ENCODE measurements at regions not wholly inside any gene's neighbourhood (a gene's known extent, or its start where the extent isn't known, plus 50 kb on each side); places are given as distances from the start of the nearest gene placed in this dataset.
"Not testable (repeated sequence)": the region's sequence is repeated elsewhere in the genome, so short reads cannot be mapped to it uniquely, and the experiment has no call there.

DNA sequence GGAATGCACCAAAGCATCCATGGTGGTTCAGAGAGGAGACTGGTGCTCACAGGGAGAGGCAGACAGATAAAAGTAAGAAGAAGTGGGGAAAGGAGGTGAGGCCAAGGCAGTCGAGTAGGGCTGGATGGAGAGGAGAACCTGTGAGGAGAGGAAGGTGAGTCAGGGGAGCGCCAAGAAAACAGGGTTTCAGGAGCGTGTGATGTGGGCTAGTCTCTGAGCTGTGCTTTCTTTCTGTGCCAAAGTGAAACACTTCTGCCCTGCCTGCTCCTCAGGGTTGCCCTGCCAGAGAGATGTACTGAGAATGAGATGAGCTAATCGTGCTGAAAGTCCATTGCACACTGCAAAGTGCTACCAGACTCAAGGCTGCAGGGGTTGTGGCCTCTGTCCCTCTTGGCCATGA, 310.7 kb upstream of the CCL2 start:
- DNase-seq (ENCODE audit: low spot score), result no peak

DNA sequence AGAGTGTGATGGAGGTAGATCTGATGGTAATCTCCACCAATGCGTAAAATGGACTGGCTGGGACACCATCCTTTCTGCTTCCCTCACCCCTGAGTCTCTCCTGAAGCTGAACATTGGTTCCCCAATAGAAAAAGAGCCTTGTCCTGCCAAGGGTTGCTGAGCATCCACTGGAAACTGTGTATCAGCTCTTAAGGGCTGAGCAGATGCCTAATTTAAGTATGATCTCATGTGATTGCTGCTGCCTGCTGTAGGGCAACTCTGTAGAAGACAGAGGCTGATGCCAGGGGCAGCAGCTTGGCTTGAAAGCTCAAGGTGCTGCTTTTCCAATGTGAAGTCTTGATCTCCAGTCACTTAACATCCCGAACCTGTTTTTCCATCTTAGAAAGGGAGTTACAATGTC, 310.3 kb upstream of the CCL2 start:
- DNase-seq (ENCODE audit: low spot score), result no peak

DNA sequence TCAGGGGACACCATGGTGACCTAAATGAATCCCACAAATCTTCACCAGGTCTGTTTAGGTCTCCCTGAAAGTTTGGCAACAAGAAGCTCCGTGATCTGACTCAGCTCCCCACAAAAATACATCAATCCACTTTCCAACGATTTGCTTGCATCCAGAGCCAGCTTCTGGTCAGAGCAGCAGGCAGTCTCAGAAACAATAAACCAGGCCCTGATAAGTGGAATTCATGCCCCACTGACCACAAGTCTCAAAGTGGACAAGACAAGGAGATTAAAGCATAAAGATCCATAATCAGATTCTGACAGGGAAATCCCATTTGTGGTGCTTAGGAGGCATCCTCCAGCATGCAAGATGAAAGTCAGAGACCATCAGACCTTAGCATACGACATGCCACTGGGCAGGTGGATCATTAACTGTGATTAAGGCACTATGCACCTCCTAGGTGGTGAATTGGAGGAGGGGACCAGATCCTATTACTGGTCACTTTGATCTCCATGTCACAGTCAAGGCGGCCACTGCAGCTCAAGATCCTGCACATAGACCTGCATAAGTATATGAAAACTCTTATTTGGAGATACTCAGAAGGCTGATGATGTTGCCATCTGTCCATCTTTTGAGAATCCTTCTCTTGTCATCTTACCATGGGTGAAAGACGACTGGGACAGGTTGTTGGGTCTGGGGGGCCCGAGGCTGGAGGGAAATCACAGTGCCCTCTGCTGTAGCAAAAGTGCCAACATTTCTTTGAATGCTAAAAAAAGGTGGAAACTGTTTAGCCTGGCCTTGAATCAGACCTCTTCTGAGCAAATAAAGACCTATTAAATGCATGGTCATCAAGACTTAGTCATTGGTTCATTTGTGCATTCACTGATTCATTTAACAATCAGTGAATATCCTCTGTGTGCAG, 309.2 kb upstream of the CCL2 start:
- no peak for DNase-seq (ENCODE audit: low spot score)

DNA sequence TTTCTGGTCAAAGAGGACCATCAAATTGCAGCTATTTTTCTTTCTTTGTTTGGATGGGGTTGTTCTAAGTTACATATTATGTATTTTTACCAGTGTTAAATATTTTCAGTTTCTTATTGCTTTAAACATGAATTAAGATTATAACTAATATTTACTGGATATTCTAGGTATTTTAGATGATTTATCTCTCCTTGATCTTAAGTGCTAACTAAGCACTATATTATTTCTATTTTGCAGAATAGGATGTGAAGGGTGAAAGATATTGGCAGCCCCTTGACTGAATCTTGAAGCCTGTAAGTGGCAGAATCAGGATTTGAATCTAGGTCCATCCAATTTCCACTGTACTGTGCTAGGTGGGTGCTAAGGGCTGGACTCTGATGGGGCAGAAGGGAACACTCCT, 307.3 kb upstream of the CCL2 start:
- DNase-seq (ENCODE audit: low spot score), result no peak

DNA sequence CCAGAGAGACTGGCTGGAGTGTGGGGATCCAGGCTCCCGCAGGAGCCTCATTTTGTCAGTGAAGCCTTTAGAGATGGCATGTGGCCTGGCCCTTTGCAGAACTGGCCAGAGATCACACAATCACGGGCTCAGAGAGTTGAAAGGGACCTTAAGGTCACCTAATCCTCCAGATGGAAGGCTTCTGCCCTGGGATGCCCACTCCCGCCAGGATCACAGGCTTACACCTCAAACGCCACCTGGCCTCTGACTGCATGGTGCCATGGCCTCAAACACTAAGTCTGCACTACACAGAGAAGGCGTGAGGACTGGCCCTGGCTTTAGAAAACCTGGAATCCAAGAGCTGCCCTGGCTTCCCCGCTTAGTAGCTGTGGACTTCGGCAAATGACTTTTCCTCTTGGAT, 306.8 kb upstream of the CCL2 start:
- no peak for DNase-seq (ENCODE audit: low spot score)

DNA sequence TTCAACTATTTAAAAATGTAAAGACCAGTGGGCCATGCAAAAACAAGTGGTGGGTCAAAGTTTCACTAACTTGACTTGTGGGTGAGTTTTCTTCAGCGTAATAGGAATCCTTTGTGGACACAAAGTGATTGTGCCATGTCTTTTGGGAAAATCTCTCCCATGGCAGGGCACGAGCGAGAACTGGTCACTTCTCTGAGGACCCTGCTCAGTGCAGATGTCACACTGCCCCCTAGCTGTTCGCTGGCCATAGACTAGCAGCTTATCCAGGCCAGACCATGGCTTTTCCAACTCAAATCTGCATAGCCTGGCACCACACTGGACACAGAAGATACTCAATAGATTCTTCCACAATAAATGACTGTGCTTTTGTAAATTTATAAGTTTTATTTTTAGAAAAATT, 306.0 kb upstream of the CCL2 start:
- DNase-seq (ENCODE audit: low spot score), result no peak

DNA sequence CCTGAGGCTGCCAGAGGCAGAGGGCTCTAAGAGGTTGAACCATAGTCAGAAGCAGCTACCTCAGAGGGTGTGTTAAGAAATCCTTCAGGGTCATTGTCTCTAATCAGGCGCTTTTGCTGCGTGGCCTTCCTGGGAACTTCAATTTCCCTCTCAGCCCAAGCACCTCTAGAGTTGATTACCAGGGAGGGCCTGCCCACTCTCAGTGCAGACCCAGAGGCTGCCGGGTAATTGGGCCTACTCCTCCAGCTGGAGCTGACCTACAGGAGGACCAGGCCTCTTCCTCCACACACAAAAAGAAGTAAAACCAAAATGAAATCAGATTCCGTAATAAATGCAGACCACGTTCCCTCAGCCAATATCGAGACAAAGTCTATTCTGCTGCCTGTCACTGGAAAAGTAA, 305.0 kb upstream of the CCL2 start:
- DNase-seq (ENCODE audit: low spot score), result no peak

DNA sequence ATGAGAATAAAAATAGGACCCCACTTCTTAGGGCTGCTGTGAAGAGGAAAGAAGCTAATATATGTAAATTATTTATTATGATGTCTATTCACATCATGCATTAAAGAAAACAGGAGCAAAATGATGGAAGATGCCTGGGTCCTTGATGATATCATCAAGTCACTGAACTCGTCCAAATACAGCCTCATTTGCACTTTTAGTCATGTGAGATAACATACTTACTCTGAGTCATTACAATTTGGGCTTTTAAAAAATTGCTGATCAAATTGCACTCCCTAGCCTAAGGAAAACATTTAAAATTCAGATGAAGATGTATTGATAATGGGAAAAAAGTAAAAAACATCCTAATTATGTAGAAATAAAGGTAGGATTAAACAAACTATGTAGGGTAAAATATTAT, 302.7 kb upstream of the CCL2 start:
- DNase-seq (ENCODE audit: low spot score), result no peak

DNA sequence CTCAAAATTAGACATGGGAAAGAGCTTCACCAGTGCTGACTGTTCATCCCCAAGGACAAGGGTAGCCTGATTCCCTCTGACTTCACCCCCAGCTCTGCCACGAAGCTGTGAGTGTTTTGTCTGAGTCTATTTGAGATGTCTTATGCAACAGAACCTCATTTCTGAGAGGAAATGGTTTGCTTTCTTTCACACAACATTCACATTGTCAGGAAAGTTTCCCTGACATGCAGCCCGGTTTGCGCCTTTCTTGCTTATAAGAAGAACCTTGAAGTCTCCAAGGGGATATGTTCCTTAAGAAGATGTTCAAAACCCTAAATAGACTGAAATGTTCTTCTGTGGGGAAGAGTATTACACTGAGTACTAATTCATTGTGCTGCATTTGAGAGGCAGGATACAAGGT, 300.5 kb upstream of the CCL2 start:
- no peak for DNase-seq (ENCODE audit: low spot score)

DNA sequence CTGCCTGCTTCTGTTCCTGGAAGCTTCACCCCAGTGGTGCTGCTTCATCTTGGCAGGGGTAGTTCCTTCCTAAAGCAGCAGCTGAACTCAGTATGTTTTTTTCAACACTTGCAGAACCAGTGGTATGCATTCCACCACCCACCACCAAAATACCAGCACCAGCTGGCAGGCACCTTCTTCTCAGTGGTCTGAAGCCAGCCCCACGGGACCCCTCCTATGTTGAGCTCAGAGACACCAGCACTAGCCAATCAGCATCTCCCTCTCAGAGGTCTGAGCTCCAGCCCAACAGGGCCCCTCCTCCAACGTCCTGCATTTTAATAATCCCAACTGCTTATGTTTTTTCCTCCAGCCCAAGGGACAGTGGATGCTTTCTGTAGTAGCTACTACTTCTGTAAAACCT, 299.6 kb upstream of the CCL2 start:
- no peak for DNase-seq (ENCODE audit: low spot score)

DNA sequence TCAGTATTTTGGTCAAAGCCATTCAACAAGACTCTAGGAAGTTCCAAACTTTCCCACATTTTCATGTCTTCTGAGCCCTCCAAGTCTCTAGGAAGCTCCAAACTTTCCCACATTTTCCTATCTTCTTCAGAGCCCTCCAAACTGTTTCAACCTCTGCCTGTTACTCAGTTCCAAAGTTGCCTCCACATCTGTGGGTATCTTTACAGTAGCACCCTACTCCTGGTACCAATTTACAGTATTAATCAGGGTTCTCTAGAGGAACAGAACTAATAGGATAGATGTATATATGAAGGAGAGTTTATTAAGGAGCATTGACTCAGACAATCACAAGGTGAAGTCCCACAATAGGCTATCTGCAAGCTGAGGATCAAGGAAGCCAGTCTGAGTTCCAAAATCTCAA, 296.0 kb upstream of the CCL2 start:
- not testable (repeated sequence) for DNase-seq (ENCODE audit: low spot score)

DNA sequence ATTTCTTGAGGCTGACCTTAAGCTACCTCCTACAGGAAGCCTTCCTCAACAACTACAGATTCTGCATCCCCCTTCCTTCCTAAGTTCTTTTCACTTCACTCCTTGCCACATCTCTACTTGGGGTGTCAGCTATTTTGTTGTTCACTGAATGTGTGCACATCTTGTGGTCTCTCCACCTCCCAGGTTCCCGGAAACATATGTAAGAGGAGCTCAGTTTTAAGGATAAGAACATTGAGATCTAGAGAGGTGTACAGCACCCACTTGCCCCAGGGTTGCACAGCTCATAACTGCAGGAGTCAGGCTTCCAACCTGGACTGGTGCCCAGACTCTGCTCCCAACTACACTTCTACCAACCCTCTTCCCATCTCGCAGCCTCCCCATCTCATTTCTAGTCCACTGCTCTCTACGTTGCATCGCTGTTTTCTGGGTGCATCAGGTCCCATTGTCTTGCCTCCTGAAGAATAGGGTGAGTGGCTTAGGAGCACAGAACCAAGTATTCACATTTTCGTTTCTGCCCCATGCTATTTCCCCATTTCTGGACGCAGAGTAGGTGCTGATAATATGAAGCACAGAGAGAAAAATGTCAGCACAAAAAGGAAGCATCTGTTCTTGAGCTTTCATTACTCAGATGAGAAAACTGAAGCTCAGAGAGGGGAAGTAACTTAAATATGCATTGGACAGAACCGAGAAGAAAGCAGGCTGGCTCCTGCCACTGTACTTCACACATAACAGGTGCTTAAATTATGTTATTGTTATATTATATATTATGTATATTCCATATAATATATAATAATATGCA, 292.0 kb upstream of the CCL2 start:
- no peak for DNase-seq (ENCODE audit: low spot score)

DNA sequence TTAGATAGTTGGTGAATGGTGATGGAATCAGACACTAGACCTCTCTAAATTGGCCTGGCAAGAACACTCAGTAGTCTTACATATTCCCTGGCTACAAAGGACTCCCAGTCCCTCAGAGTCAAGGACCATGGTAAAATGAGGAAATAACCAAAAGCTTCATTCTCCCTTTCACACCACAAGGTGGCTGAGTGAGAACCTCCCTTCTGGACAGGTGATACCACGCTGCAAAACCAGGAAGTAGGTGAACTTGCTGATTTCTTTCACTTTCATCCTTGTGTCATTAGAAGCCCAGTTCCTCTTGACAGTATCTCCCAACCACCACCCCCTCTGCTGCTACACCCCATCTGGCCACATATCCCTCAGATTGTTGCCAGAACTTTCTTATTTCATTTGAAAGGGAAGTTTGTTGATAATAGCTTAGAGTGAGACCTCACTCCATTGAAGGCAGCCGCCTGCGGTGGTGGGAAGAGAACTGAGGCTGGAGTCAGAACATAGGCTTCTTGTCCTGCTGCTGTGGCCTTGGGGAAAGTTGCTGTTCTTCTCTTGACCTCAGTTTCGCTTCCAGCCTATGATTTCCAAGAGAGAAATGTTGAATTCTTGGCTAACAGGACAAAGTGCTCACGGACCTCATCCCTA, 290.6 kb upstream of the CCL2 start:
- no peak for DNase-seq (ENCODE audit: low spot score)

DNA sequence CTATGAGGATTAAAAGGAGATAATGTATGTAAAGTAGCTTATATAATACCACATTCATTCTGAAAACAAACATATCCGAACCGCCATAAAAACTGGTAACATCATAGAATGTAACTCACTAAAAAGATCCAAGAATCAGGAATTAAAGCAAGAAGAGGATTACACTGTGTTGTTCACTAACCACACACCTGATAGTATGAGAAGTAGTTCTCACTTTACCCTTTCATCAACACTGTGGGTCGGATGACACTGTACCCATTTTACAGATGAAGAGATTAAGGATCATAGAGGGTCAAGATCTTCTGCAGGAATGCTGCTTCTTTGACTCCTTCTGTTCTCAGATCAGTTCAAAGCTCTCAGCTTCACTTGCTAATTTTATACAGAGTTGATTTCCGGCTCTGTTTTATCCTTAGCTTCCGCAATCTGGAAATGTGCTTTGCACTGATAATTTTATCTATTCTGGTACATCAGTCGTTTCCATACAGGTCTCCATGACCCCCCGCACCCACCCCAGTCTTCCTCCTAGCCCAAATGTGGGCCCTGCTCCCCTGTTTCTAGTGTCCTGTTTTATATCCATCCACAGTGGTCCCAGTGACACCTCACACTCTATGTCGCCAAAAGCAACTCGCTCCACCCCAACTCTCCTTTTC, 288.6 kb upstream of the CCL2 start:
- DNase-seq (ENCODE audit: low spot score), result no peak

DNA sequence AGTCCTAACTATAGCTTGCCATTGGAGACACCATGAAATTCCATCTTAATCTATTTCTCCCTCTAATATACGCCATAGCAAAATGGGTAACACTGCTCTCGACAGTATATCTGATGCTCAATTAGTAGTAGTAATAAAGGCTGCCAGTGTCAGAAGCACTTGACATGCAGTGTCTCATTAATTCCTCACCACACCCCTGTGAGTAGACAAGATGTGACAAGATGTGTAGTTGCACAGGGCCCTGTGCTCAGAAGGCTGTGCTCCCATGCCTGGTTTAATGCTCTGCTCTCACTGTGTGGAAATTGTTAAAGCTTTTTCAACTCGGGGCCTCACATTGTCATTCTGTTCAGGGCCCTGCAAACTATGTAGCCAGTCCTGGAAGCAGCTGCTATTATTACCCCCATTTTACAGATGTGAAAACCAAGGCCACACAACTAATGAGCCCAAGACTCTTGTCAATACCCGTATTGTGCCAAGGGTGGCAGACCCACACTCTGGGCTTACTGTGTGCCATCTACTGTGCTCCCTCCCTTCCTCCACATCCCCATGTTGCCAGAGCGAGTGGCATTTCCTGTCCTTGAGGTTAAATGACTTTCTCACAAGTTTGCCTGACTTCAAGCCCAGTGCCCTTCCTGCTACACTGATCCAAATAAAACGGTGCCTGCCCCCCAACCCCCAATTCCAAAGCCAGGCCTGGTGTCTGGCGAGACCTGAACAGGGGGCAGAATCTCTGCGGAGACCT, 287.3 kb upstream of the CCL2 start:
- no peak for DNase-seq (ENCODE audit: low spot score)

DNA sequence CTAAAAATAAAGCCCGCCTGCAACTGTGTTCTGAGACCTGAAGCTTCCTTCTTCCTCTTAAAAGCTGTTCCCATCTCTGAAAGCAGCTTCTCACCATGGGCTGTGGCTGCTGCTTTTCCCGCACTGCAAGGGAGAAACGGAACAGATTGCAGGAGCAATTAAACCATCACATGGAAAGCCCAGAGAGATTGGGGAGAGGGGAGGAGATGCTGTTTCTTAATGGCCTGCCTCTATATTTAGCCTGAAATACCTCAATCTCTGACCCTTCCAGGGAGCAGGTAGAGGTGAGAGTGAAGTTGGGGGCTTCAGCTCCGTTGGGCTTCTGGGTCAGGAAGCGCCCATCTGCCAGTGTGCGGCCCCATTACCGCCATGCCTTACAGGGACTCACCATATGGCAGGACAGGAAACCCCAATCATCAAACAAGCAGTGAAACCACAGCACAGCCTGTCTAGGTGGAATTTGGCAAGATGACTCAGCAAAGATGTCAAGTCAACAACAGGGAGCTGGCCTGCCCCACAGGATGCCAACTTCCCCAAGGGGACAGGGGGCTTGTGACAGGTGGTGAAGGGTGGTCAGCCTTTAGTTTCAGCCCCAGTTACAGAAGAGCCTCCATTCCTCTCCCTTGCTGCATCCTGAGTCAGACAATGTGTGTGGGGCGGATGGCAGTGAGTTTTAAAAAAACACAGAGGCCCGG, 286.6 kb upstream of the CCL2 start:
- no peak for DNase-seq (ENCODE audit: low spot score)

DNA sequence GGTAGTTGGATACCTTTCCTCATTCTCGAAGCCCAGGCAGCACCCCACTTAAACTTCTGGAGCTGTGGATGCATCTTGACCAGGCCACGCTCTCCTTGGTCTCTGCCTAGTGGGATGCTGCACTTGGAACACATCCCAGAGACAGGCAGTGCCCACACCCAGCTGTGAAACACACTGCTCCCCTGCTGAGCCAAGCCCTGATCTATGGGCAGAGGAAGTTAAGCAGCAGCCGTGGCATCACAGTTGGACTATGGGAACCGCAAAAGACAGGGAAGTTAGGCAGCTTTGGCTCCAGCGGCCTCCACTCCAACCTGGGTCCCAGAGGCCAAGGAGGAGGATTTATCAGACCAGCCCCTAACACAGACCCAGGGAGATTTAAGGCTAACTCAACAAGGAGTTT, 284.8 kb upstream of the CCL2 start:
- DNase-seq (ENCODE audit: low spot score), result no peak

DNA sequence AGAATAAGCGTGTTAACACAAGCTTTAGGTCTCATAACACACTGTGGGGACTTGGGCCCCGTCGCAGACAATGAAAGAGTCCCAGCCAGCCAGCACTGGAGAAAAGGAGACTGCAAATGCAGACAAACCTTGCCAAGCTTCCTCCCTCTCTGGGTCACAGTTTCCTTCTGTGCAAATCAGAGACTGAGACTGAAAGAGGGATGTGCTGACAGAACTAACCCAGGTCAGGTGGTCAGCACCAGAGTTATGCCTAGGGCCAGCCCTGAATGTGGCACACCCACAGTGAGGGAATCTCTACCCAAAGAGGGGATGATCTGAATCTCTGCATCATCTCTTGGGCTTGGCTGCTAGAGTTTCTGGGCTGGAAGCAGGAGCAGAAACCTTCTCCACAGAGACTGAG, 282.3 kb upstream of the CCL2 start:
- DNase-seq (ENCODE audit: low spot score), result no peak

DNA sequence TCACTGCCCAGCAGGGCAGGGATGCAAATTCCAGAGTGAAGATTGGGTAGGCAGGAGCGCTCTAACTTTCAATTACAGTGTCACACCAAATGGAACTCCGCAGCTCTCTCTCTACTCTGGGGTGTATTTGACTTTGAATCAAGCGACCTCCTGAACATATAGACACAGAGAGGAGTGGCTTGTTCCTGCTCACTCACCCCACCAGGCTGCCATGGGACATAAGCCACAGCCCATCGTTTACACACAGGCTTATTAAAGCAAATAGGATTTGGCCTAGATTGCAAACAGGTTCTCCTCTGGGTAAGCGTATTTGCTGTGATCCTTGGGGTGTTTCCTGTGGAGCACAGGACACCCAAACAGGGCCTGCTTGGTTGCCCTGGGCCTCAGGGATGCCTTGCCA, 281.6 kb upstream of the CCL2 start:
- no peak for DNase-seq (ENCODE audit: low spot score)

DNA sequence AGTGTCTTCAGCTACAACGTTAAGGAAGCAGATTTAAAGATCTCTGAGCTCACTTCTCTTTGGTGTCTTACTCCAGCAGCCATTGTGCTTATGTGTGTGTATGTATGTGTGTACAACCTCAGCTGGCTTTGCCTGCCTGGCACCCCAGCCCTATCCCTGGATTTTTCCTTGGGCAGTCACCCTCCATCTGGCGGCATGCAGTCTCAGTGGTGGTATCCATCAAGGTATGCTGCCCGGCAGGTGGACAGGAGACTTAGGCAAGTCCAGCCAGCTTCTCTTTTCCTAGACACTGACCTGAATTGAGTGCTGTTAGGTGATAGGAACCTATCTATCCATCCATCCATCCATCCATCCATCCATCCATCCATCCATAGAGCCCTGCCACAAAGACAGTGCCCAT, 280.8 kb upstream of the CCL2 start:
- no peak for DNase-seq (ENCODE audit: low spot score)

DNA sequence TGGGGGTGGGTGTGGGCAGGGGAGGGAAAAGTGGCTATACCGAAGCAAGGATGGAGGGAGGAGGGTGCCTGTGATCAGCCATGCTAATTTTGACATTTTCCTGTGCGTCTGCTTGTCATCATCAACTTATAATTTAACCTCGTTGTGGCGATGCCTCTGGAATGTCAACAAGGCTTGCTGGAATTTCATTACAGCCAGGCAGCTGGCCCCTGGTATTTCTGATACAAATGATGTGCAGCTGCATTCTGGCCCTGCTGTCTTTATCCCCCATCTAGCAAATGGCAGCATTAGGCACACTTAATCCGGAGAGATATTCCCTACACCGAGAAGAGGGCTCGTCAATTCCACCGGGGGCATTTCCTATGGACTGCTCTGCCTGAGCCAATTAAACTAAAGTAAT, 278.3 kb upstream of the CCL2 start:
- DNase-seq (ENCODE audit: low spot score), result no peak

Data from COLO829 (cell line).